GM21367 (cell line): ENCODE measurements at regions not wholly inside any gene's neighbourhood (a gene's known extent, or its start where the extent isn't known, plus 50 kb on each side); places are given as distances from the start of the nearest gene placed in this dataset.
A peak's percentile ranks its signal among the peaks of the same experiment; 100 is the strongest.

ENCODE experiments used
- ATAC-seq: cut with Tn5 transposase; IDR thresholded peaks from one replicate; pipeline ENCODE4 v1.9.1; 2021; ENCODE audit not compliant: unreplicated experiment

DNA sequence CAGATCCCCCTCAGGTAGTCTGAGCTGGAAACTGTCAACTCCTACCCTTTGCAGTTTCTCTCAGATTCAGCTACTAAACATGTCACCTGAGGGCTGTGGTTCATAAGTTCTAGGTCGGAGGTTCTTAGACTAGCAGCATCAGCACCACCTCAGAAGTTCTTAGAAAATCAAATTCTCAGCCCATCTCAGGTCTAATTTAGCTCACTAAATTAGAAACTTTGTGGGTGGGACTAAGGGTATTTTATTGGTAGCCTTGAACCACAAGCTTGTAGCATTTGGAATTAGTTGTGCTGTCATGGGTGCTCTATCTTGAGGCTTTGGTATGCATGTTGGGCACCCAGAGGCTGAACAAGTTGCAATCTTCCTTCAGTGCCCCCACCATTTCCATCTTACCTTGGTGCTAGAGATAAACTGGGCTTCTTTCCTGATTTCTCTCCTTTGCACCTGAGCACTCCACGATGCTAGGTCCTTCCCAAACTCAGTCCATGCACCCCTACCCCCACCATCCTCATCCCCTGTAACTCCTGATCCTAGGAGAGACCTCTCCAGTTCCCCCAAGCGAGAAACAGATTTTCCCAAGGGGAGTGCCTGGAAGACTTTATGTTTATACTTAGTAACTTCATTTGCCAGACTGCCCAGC lies 54.2 kb downstream of the S1PR1 start:
- no peak for ATAC-seq

DNA sequence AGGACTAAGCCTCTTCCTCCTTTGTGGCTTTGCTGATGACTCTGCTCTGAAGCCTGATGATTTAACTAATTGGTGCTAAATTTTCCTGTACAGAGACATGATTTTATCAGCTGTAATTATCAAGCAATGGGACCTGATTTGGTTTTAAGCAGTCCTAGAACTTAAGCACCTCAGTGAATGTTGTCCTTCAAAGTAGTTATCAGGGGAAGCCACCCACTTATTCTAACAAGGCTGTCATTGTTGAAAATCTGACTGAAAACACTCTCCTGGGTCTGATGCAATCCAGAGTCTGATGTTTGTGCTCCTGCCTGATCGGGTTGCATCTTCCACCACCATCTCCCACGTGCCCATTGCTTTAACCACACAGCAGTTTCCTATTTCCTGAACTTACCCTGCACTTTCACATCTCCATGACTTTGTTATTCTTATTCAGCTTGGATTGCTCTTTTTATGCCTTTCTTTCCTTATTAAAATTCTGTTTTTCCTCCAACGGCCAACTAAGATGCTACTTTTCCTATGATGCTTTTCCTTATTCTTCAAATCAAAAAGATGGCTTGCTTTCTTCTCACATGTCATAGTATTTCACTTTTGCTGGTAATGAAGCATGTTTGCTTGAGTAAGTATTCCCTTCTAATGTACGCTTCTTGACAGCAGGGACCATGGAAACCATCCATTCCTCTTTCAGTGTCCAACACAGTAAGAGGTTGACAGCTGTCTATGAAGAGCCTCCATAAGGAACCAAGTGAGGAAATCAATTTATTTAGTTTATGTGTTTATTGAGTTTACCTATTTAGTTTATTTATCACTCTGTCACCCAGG lies 55.0 kb downstream of the S1PR1 start:
- no peak for ATAC-seq

DNA sequence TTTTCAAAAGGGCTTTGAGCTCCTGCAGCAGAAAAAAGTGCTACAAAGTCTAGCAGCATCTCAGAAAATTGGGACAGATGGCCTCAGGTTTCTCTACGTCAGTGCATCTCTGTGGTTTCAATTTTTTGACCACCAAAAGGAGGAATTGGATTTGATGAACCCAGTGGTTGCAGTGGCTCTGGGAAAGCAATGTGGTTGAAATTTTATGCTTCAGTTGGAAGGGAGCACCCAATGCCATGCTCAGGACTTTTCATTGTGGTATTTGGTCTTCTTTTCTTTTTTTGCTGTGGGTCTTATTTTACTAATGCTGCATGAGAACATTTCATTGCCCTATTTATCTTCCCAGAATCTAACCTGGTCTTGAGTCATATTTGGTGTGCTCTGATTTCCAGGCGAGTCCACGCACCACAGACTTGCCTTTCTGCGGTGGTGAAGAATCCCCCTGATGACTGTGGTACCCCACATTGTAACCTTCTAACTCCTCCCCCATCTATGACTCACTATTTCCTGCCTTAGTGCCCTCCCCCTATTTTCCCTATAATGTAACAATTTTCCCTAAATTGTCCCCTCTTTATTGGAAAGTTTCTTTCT lies 56.7 kb downstream of the S1PR1 start:
- ATAC-seq = peak; percentile 56

DNA sequence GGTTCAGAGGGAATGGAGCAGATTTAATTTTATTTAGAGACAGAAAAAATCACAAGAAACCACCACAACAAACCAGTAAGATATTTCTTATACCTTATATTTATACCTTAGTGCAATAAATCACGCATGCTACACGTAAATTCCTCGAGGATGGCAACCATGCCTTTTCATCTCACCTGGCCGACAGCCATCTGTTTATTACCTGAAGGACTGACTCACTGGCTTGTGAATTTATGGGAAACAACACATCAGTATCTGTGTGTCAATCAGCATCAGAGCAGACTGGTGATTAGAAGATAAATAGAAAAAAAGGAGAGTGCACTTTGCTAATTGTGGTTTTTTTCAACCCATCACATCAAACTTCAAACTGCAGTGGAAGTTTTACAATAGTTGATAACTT lies 58.4 kb downstream of the S1PR1 start:
- no peak for ATAC-seq

DNA sequence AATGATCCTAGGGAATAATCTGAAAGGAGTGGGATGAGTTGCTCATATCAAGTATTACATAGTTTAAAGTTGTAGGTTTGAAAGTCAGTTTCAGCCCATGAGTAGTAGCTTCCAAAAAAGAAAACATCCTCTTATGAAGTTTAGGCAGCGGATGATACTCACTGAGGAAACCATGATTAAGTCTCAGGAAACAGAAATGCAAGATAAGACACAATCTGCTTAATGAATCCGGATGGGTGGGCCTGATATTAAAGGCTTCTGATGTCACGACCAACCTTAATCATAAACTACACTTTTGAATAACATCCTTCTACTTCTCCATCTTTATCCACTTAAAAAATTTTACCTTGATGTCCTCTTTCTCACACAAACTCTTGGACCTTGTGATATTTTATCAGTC lies 61.8 kb downstream of the S1PR1 start:
- no peak for ATAC-seq

DNA sequence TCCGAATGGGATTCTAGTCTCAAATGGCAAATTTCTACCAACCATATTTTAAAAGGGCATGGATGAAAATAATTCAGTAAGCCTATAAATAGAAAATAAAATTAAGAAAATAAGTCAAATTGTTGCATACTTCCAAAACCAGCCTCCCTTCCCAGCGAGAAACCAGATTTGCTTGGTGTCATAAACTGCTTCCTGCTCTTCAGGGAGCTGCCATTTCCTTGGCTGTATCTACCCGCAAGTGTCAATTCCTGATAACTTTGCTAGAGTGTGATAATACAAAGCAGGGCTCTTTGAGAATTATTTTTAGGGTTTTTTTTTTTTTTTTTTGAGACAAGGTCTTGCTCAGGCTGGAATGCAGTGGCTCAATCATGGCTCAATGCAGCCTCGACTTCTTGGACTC lies 62.3 kb downstream of the S1PR1 start:
- no peak for ATAC-seq

DNA sequence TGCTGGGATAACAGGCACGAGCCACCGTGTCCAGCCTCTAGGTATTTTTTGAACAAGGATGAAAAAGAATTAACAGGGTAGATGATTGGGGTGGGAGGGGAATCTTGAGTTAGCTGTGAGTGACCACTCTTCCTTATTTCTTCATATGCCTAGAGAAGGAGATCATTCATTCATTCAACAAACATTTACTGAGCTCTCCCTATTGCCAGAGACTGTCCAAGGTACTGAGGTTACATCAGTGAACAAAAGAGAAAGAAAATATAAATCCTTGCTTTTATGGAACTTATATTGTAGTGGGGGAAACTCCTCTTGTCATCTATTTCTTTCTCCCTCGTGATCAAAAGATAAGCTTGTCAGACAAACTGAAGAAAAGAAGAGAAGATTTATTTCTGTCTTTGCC lies 62.9 kb downstream of the S1PR1 start:
- no peak for ATAC-seq

DNA sequence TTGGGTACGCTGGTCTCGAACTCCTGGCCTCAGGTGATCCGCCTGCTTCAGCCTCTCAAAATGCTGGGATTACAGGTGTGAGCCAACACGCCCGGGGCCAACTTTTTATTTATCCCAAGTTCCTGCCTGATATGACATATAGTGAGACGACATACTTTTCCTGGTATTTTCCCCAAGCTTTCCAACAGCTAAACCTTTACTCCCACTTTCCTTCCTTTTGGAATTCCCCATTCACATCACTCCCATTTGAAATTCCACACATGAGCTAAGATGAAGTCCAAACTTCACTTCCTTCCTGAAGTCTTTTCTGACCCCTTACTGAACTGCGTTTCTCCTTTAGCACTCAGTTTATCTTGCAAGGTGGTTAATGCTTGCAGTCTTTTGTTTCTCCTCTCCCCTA lies 64.1 kb downstream of the S1PR1 start:
- no peak for ATAC-seq

DNA sequence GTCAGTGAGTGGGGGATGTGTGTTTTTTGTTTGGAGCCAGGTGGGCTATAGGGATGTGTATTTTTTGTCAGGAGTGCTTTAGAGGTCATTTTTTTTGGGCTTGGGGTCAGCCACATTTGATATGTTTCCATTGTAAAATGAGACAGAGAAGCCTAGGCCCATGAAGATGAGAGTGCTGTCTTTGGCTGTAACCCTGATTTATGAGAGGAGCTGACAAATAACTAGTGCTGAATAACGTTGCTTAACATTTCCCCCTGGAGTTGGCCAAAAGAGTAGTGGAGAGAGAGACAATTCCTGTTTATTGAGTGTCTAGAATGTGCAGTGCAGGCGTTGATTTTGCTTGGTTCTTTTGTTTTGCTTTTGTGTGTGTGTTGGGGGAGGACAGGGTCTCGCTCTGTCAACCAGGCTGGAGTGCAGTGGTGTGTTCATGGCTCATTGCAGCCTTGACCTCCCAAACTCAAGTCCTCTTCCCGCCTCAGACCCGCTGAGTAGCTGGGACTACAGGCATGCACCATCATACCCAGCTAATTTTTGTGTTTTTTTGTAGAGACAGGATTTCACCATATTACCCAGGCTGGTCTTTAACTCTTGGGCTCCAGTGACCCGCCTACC lies 64.7 kb downstream of the S1PR1 start:
- ATAC-seq = no peak

DNA sequence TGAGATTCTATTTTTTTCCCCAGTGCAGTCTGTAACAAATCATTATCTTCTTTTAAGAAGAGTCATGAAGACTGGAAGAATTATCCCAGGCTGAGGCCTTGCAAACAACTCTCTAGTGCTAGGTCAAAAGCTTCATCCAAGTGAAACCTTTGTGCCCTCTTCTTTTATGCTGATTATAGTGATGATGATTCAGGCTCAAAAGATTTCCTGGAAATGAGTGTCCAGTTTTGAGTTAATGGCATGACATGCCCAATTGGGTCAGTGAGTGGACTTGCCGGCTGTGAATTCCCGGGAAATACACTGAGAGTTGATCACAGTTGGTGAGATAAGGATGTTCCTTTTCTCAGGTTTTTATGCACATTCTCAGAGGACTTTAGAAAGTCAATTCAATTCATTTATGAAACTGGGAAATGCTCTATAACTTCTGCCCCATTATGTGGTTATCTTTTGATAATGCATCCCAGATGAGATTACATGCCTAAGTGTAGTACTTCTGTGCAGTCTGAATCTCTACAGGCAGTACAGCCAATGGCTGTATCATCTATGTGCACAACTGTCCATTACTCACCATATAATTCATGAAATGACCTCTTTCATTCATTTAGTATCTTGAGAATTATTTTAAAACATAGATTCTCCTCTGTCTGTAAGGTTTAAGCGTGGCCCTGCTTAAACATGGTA lies 66.2 kb downstream of the S1PR1 start:
- no peak for ATAC-seq

DNA sequence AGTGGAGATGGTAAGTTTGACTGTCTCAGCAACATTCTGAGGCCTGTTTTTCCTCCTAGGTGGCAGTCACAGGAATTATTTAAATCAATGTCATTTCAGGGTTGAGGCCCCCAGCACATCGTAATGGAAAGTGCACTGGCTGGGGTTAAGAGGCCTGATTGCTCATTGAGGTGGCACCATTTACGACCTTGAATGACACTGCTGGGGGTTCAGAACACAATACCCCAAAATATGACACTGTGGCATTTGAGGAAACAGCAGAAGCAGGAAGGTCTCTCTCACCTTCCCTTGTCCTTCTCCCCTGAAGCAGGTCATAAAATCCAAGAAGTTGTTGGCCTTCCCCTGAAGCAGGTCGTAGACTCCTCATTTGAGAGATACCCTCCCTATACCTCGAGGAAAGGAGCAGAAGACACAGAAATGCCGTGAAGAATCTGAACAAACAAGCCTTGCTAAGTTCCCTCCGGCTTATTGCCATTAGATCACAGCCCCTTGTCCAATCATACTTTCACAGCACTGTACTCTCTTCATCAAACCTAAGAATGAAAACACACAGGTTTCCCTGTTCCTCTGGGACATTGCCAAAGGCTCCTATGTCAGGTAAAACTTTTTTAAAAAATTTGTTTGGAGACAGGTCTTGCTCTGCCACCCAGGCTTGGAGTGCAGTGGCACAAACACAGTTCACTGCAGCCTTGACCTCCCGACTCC lies 71.3 kb downstream of the S1PR1 start:
- no peak for ATAC-seq

DNA sequence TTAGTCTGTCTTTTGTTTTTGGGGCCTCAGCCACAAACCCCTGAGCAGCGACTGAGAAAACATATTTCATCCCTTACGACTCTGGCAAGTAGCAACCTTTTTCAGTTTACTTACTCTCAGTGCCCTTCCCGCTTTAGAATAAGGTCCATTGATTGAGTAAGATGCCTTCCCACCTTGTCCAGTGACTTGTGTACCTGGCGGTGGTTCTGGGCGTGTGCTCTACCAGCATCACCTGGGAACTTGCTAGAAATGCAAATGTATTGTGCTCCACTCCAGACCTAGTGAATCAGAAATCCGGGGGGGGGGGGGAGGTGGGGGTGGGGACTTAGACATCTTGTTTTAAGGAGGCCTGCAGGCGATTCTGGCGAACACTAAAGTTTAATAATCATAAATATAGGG lies 72.1 kb downstream of the S1PR1 start:
- no peak for ATAC-seq

DNA sequence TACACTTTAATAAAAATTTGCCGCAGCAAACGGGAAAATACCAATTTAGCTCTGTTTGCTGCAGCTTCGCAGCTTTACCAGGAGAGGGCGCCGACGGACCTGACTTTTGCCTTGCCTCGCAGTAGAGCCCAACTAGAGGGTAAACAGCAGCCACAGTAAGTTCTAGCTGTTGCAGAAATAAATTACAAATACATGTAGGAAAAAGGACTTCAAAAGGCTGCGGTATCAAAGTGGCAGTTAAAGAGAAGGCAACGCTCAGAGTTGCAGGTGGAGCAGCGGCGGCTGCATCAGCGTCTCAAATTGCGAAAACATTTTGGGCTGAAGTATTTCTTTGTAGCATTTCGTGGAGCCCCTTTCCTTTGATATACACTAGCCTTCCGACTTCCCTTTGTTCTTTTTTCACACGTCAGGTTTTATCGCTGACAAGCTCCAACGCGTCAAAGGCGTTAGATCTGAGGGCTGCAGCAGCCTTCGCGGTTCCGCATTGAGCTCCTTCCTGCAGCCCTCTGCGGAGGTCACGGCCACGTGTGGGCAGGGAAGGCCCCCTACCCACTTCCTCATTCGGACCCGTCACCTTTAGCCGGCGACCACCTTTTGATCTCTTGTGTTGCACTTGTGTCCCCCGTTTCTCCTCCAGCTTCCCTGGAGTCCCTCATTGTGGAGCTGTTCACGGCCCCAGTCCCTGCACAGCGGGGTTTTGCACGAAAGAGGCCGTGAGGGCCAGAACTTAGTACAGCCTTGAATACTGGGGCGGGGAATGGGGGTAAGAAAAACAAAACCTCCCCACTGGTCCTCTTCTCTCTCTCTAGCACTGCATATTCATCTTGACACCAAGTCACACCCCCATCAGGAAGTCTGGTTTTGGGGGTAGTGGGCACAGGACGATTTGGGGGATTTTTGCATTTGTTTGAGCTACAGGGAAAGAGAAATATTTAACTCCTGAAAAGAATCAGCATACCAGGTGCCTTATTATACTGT lies 72.8 kb downstream of the S1PR1 start:
- peak; percentile 44 for ATAC-seq

DNA sequence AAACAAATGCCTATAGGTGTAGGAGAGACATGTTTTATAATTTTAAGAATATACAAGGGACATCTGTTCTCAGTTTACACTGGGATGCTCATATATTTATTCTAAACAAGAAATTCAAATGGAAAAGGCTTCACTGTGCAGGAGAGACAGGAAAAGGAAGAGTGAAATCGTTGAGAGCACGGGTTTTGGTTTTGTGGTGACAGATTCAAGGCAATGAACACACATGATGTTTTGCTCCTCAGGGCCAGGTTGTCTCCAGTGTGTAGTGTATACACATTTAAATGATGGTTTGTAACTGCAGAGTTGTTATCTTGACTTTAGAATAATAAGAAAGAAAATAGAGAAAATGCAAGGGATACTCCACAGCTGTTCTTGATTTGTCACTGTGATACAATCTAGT lies 73.7 kb downstream of the S1PR1 start:
- ATAC-seq = no peak

DNA sequence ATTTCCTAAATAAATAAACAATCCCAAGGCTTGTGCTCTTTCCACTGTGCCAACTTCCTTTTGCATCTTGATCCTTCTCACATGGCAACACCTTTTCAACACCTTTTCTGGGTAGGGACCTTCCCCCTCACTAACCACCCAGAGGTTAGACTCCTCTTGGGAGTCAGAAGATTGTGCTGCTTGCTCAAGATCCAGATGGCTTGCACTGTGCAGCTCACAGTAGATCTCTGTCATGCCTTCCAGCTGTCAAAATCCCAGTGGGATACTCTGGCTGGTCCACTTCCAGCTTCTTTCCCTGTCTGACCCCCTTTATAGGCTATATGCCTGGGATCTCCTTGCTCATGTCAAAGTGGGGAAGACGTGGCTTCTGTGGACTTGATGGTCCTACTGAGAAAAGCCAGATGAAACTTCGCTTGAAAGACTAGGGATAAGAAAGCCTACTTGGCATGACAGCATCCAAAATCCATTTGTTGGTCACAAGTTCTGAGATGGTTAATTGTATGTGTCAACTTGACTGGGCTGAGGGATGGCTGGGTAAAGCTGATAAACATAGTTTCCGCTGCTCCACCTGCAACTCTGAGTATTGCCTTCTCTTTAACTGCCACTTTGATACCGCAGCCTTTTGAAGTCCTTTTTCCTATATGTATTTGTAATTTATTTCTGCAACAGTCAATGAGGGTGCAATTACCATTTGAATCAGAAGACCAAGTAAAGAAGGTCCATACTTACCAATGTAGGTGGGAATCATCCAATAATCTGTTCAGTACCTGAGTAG lies 74.5 kb downstream of the S1PR1 start:
- ATAC-seq = no peak

DNA sequence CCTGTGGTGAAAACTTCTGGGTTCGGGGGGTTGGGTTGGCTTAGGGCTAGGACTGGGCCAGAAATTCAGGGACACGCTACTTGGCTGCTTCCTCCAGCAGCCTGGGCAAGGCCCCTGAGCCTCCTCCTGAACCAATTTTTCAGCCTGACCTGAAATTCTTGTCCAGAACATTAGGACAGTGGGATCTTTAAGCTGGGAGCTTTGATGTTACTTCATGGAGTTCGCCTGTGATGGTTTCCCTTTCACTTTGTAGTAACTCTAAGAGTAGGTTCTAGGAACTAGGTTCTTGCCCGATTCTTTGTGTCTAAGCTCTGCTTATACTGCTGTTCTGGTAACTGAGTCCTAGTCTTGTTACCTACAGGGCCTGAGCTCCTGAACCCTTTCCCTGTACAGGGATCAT lies 75.3 kb downstream of the S1PR1 start:
- no peak for ATAC-seq

DNA sequence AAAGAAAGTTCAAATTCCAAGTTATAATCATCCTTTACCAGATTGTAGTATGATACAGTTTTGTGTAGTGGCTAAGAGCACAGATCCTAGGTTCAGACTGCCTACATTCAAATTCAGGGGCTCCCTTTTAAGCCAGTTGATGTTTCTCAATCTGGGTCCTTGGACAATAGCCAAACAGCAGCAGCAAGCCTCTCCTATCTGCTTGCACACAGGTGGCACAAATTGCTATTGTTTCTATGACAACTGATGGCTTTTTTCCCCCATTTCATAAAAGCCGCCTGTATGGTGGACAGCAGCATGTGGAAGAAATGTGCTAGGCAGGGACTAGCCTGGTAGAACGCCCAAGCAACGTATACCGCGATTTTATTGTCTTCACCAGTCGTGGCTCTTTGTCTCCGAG lies 76.5 kb downstream of the S1PR1 start:
- ATAC-seq = no peak

DNA sequence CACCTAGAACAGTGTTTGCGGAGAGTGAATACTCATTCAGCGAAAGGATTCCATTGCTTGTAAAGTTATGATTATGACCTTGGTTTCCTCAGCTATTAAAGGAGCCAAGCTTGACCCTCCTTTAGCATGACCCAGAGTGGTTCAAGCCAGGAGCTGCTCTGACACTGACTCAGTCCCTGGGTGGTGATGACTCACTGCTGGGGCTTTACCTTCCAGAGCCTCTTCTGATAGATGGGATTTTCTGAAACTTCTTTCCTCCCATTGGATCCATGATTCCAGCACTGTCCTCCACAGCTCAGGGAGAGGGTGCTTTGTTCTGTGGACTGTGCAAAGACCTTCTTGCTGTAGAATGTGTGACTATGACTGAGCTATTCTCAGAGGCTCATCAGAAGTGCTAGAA lies 77.4 kb downstream of the S1PR1 start:
- ATAC-seq = peak; percentile 29

DNA sequence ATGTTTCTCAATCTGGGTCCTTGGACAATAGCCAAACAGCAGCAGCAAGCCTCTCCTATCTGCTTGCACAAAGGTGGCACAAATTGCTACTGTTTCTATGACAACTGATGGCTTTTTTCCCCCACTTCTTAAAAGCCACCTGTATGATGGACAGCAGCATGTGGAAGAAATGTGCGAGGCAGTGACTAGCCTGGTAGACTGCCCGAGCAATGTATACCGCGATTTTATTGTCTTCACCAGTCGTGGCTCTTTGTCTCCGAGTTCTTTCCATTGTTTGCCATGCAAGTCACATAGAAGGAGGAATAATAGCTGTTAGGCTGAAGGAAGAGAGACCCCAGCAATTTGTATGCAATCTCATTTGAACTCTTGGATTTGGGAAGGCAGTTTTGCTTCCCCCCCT lies 79.4 kb downstream of the S1PR1 start:
- no peak for ATAC-seq
